ENCODE measurements at regions not wholly inside any gene's neighbourhood (a gene's known extent, or its start where the extent isn't known, plus 50 kb on each side); places are given as distances from the start of the nearest gene placed in this dataset.

- TF ChIP-seq POLR2AphosphoS5 (IDR thresholded peaks at IDR 0.05; ENCODE audit: low read depth, low read length) (no peak), TAF1 (IDR thresholded peaks at IDR 0.05; ENCODE audit: borderline replicate concordance, insufficient read depth, low read length) (no peak), FOXP2 (optimal IDR thresholded peaks at IDR 0.05; ENCODE audit: borderline replicate concordance, extremely low read depth, extremely low read length, insufficient read depth) (no peak), SIN3A (IDR thresholded peaks at IDR 0.05; ENCODE audit: borderline replicate concordance, insufficient read depth, low read length) (no peak), REST (IDR thresholded peaks at IDR 0.05; ENCODE audit: insufficient read depth in 1 of 2, low read depth in 2 of 2, low read length in 2 of 2) (no peak)
Measured at GRCh38 chr3:74550686-74551085, 63.8 kb downstream of the CNTN3 start.

- TF ChIP-seq TAF1 (IDR thresholded peaks at IDR 0.05; ENCODE audit: borderline replicate concordance, insufficient read depth, low read length): no peak
- no peak for TF ChIP-seq FOXP2 (optimal IDR thresholded peaks at IDR 0.05; ENCODE audit: borderline replicate concordance, extremely low read depth, extremely low read length, insufficient read depth)
- TF ChIP-seq POLR2AphosphoS5 (IDR thresholded peaks at IDR 0.05; ENCODE audit: low read depth, low read length): no peak
- TF ChIP-seq SIN3A (IDR thresholded peaks at IDR 0.05; ENCODE audit: borderline replicate concordance, insufficient read depth, low read length): no peak
- TF ChIP-seq REST (IDR thresholded peaks at IDR 0.05; ENCODE audit: insufficient read depth in 1 of 2, low read depth in 2 of 2, low read length in 2 of 2): no peak
Measured at GRCh38 chr3:74546426-74546825, 68.0 kb downstream of the CNTN3 start.

GRCh38 chr3:74542441-74542840, 72.0 kb downstream of the CNTN3 start:
- TF ChIP-seq FOXP2 (optimal IDR thresholded peaks at IDR 0.05; ENCODE audit: borderline replicate concordance, extremely low read depth, extremely low read length, insufficient read depth): no peak

- TF ChIP-seq TAF1 (IDR thresholded peaks at IDR 0.05; ENCODE audit: borderline replicate concordance, insufficient read depth, low read length): no peak
- TF ChIP-seq REST (IDR thresholded peaks at IDR 0.05; ENCODE audit: insufficient read depth in 1 of 2, low read depth in 2 of 2, low read length in 2 of 2): no peak
- TF ChIP-seq SIN3A (IDR thresholded peaks at IDR 0.05; ENCODE audit: borderline replicate concordance, insufficient read depth, low read length): no peak
- TF ChIP-seq FOXP2 (optimal IDR thresholded peaks at IDR 0.05; ENCODE audit: borderline replicate concordance, extremely low read depth, extremely low read length, insufficient read depth): no peak
- no peak for TF ChIP-seq POLR2AphosphoS5 (IDR thresholded peaks at IDR 0.05; ENCODE audit: low read depth, low read length)
Measured at GRCh38 chr3:74539876-74540275, 74.6 kb downstream of the CNTN3 start.

- no peak for TF ChIP-seq REST (IDR thresholded peaks at IDR 0.05; ENCODE audit: insufficient read depth in 1 of 2, low read depth in 2 of 2, low read length in 2 of 2)
- TF ChIP-seq TAF1 (IDR thresholded peaks at IDR 0.05; ENCODE audit: borderline replicate concordance, insufficient read depth, low read length): no peak
- TF ChIP-seq POLR2AphosphoS5 (IDR thresholded peaks at IDR 0.05; ENCODE audit: low read depth, low read length): no peak
- no peak for TF ChIP-seq FOXP2 (optimal IDR thresholded peaks at IDR 0.05; ENCODE audit: borderline replicate concordance, extremely low read depth, extremely low read length, insufficient read depth)
- TF ChIP-seq SIN3A (IDR thresholded peaks at IDR 0.05; ENCODE audit: borderline replicate concordance, insufficient read depth, low read length): no peak
Measured at GRCh38 chr3:74538669-74539068, 75.8 kb downstream of the CNTN3 start.

Measured in PFSK-1 (cell line).